ENCODE measurements at regions not wholly inside any gene's neighbourhood (a gene's known extent, or its start where the extent isn't known, plus 50 kb on each side); places are given as distances from the start of the nearest gene placed in this dataset.

- Histone ChIP-seq H3K4me2 (ENCODE audit: low read length) (no peak overlapping the region), H3K36me3 (ENCODE audit: control insufficient read depth, low read length) (no peaks in the 10 kb centered on the region), H3K4me3 (ENCODE audit: low read length) (no peak overlapping the region), H3F3A (ENCODE audit: control insufficient read depth, insufficient read depth) (no peaks in the 10 kb centered on the region), H3K4me1 (ENCODE audit: control insufficient read depth, low read length) (peaks cover 13% of the 10 kb centered on the region), H3K9me3 (ENCODE audit: control insufficient read depth, insufficient read depth, low read length) (no peaks in the 10 kb centered on the region), H3K27ac (ENCODE audit: low read depth, low read length) (no peak overlapping the region), H3K27me3 (ENCODE audit: control insufficient read depth, low read length) (no peaks in the 10 kb centered on the region), H3K79me2 (ENCODE audit: control insufficient read depth, low read length) (no peaks in the 10 kb centered on the region), H4K20me1 (ENCODE audit: control insufficient read depth, insufficient read depth, low read depth, low read length) (no peaks in the 10 kb centered on the region), H3K9me2 (replicated peaks; ENCODE audit: control insufficient read depth, low read length) (no peaks in the 10 kb centered on the region)
- TF ChIP-seq CTCF (IDR thresholded peaks at IDR 0.05; ENCODE audit: low read depth, low read length, poor library complexity, severe bottlenecking), result no peak
- no peak for TF ChIP-seq EZH2phosphoT487 (IDR thresholded peaks at IDR 0.05; ENCODE audit: borderline replicate concordance, low read length)
Observed at GRCh38 chr2:181781078-181781786, 100.9 kb upstream of the NEUROD1 start.

GRCh38 chr2:181782660-181783059 lies 102.3 kb upstream of the NEUROD1 start:
- H3K27ac ChIP-seq (ENCODE audit: low read depth, low read length), result no peak overlapping the region

GRCh38 chr2:181784556-181784955 lies 104.2 kb upstream of the NEUROD1 start:
- peaks cover 10% of the 10 kb centered on the region for H3K4me1 ChIP-seq (ENCODE audit: control insufficient read depth, low read length)

More at GRCh38 chr2:181782660-181783059, 102.3 kb upstream of the NEUROD1 start:
- Histone ChIP-seq H3K9me3 (ENCODE audit: control insufficient read depth, insufficient read depth, low read length) (no peaks in the 10 kb centered on the region), H3F3A (ENCODE audit: control insufficient read depth, insufficient read depth) (no peaks in the 10 kb centered on the region), H3K4me2 (ENCODE audit: low read length) (no peak overlapping the region), H3K27me3 (ENCODE audit: control insufficient read depth, low read length) (no peaks in the 10 kb centered on the region), H3K36me3 (ENCODE audit: control insufficient read depth, low read length) (no peaks in the 10 kb centered on the region), H3K4me3 (ENCODE audit: low read length) (no peak overlapping the region), H3K9me2 (replicated peaks; ENCODE audit: control insufficient read depth, low read length) (no peaks in the 10 kb centered on the region), H3K79me2 (ENCODE audit: control insufficient read depth, low read length) (no peaks in the 10 kb centered on the region), H4K20me1 (ENCODE audit: control insufficient read depth, insufficient read depth, low read depth, low read length) (no peaks in the 10 kb centered on the region), H3K4me1 (ENCODE audit: control insufficient read depth, low read length) (peaks cover 13% of the 10 kb centered on the region)
- TF ChIP-seq CTCF (IDR thresholded peaks at IDR 0.05; ENCODE audit: low read depth, low read length, poor library complexity, severe bottlenecking), result no peak
- TF ChIP-seq EZH2phosphoT487 (IDR thresholded peaks at IDR 0.05; ENCODE audit: borderline replicate concordance, low read length), result no peak

More at GRCh38 chr2:181784556-181784955, 104.2 kb upstream of the NEUROD1 start:
- no peaks in the 10 kb centered on the region for H3F3A ChIP-seq (ENCODE audit: control insufficient read depth, insufficient read depth)
- TF ChIP-seq EZH2phosphoT487 (IDR thresholded peaks at IDR 0.05; ENCODE audit: borderline replicate concordance, low read length), result no peak
- no peak for TF ChIP-seq CTCF (IDR thresholded peaks at IDR 0.05; ENCODE audit: low read depth, low read length, poor library complexity, severe bottlenecking)
- no peaks in the 10 kb centered on the region for H4K20me1 ChIP-seq (ENCODE audit: control insufficient read depth, insufficient read depth, low read depth, low read length)
- H3K27me3 ChIP-seq (ENCODE audit: control insufficient read depth, low read length), result no peaks in the 10 kb centered on the region
- no peak overlapping the region for H3K27ac ChIP-seq (ENCODE audit: low read depth, low read length)
- no peaks in the 10 kb centered on the region for H3K36me3 ChIP-seq (ENCODE audit: control insufficient read depth, low read length)
- H3K4me3 ChIP-seq (ENCODE audit: low read length), result no peak overlapping the region
- no peaks in the 10 kb centered on the region for H3K9me3 ChIP-seq (ENCODE audit: control insufficient read depth, insufficient read depth, low read length)
- no peaks in the 10 kb centered on the region for H3K79me2 ChIP-seq (ENCODE audit: control insufficient read depth, low read length)
- H3K4me2 ChIP-seq (ENCODE audit: low read length), result no peak overlapping the region
- H3K9me2 ChIP-seq (replicated peaks; ENCODE audit: control insufficient read depth, low read length), result no peaks in the 10 kb centered on the region
